NCI-H2196 treated with DMSO at 0.1 percent for 48 hours (cell line): ENCODE measurements at regions not wholly inside any gene's neighbourhood (a gene's known extent, or its start where the extent isn't known, plus 50 kb on each side); places are given as distances from the start of the nearest gene placed in this dataset.
"Not testable (repeated sequence)": the region's sequence is repeated elsewhere in the genome, so short reads cannot be mapped to it uniquely, and the experiment has no call there.

Experiments
- DNase-seq: peaks from one replicate; lab custom pipeline; 2025; ENCODE audit not compliant: unreplicated experiment; lab: John Stamatoyannopoulos, UW

- DNase-seq: no peak
These were observed 602.3 kb upstream of the MMS22L start for GRCh38 chr6:97885325-97885724.

GRCh38 chr6:97885828-97886227 lies 602.8 kb upstream of the MMS22L start:
- DNase-seq: no peak

GRCh38 chr6:97901531-97901930 lies 618.5 kb upstream of the MMS22L start:
- no peak for DNase-seq

GRCh38 chr6:97909380-97909779 lies 626.4 kb upstream of the MMS22L start:
- no peak for DNase-seq

- no peak for DNase-seq
These were observed 630.7 kb upstream of the MMS22L start for GRCh38 chr6:97913721-97914120.

- DNase-seq: no peak
These were observed 631.9 kb upstream of the MMS22L start for GRCh38 chr6:97914912-97915311.

- no peak for DNase-seq
These were observed 632.5 kb upstream of the MMS22L start for GRCh38 chr6:97915537-97915936.

- no peak for DNase-seq
These were observed 634.4 kb upstream of the MMS22L start for GRCh38 chr6:97917369-97917768.

- DNase-seq: no peak
These were observed 636.0 kb upstream of the MMS22L start for GRCh38 chr6:97919046-97919445.

GRCh38 chr6:97919631-97920030 lies 636.6 kb upstream of the MMS22L start:
- DNase-seq: no peak

GRCh38 chr6:97923249-97923648 lies 640.2 kb upstream of the MMS22L start:
- DNase-seq: no peak

GRCh38 chr6:97925504-97925903 lies 642.5 kb upstream of the MMS22L start:
- no peak for DNase-seq

GRCh38 chr6:97939440-97940168 lies 656.6 kb upstream of the MMS22L start:
- DNase-seq: no peak

GRCh38 chr6:97947841-97948240 lies 664.8 kb upstream of the MMS22L start:
- peak; percentile 4 for DNase-seq

GRCh38 chr6:97958134-97958533 lies 675.1 kb upstream of the MMS22L start:
- no peak for DNase-seq

- DNase-seq: no peak
These were observed 680.2 kb upstream of the MMS22L start for GRCh38 chr6:97963193-97963592.

- DNase-seq: no peak
These were observed 686.0 kb upstream of the MMS22L start for GRCh38 chr6:97969065-97969464.

- no peak for DNase-seq
These were observed 694.1 kb upstream of the MMS22L start for GRCh38 chr6:97977084-97977483.

- no peak for DNase-seq
These were observed 695.8 kb upstream of the MMS22L start for GRCh38 chr6:97978855-97979271.

- not testable (repeated sequence) for DNase-seq
These were observed 696.3 kb upstream of the MMS22L start for GRCh38 chr6:97979285-97979684.

GRCh38 chr6:97989451-97989850 lies 706.4 kb upstream of the MMS22L start:
- DNase-seq: no peak

GRCh38 chr6:97995158-97995557 lies 712.1 kb upstream of the MMS22L start:
- no peak for DNase-seq

- no peak for DNase-seq
These were observed 719.7 kb upstream of the MMS22L start for GRCh38 chr6:98002678-98003077.
